HG03039 (cell line): ENCODE measurements at regions not wholly inside any gene's neighbourhood (a gene's known extent, or its start where the extent isn't known, plus 50 kb on each side); places are given as distances from the start of the nearest gene placed in this dataset.

Experiments
- ATAC-seq: cut with Tn5 transposase; IDR thresholded peaks from one replicate; pipeline ENCODE4 v1.9.1; 2021; ENCODE audit warnings: mild to moderate bottlenecking, moderate library complexity; ENCODE audit not compliant: unreplicated experiment

DNA sequence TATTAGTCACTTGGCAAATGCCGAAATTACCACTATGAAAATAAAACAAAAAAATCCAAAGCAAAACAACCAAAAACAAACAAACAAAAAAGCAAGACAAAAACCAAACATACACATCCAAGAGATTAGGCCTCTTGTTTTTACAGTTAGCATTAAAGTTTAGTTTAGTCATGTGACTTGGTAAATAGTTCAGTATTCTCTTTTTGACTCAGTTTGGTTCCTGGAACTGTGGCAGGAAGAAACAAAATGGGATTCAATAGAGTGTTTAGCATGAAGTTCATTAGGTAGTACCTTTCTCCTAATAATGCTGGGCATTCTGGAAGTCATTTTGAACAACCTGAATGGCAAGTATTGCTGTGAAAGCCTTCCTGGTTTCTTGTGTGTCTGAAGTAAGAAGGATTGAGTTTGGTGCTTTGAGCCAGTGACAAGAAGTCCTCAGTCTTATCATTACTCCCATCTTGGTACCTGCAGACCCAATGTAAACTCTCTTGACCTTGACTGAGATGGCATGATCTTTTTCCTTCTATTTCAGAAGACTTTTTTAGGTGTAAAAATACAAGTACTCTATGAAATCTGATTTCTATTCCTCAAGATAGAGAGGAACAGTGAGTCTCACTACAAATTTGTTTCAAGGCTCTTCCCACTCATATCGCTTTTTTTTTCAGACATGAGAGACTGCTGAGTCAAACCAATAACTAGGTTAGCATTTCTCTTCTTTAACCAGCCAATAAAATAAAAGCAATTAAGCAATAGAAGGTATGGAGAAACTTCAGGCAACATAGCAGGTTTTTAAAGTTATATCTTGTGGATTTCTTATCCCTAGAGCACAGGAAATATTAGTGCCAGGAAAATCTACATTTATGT is 223.6 kb upstream of the PREP start:
- no peak for ATAC-seq

DNA sequence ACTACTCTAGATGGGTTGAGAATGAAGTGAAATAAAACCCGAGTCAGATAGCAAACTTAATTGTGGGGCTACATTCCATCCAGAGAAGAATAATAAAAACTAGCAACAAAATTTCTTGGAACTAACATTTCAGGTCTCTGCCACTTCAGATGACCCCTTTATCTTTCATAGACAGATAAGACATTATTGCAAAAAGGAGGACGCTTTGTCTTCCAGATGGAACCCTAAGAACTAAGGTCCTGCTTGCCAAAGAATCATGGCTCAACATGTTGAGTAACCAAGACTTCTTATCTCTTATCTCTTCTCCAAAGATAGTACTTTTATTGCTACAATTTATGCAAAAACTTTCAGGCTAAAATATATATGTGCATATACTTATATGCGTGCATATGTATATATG is 221.1 kb upstream of the PREP start:
- no peak for ATAC-seq

DNA sequence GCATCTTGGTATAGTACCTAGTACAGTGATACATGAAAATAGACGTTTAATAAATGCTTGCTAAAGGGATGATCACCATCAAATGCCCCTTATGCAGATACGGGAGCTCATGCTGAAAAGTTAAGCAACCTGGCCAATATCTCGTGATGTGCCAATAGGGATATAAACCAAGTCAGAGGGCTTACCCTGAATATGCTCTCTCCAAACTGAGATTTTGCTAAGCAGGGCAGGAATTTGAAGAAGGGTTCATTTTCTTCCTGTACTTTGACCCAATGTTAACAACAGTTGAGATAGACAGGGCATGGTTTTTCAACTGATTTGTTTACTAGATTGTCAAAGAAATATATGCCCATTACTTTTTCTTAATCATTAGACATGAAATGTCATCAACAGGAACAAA is 219.3 kb upstream of the PREP start:
- ATAC-seq, result no peak

DNA sequence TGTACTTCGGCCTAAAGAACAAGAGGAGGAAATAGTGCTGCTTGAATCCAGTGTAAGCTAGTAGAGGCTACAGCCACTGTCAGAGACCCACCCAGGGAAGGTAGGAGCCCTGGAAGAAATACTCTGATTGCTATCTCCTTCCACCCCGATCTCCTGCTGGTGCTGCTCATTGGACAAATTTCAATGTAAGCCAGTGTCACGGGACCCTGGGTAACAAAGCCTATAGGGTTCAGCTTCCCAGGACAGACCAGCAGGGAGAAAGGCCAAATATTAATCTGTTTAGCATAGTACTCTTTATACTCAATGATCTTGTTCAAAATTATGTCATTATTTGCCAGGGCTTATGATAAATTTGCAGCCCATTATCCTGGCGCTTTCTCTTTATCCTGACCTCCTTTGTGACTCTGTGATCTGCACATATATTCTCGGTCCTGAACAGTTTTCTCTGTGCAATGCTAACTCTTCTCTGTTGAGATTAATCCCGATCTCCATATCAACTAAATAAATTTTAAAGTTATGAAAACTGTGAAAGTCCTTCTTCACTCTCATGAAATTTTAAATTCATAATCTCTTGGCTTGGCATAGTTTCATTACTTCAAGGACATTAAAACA is 218.8 kb upstream of the PREP start:
- ATAC-seq, result no peak

DNA sequence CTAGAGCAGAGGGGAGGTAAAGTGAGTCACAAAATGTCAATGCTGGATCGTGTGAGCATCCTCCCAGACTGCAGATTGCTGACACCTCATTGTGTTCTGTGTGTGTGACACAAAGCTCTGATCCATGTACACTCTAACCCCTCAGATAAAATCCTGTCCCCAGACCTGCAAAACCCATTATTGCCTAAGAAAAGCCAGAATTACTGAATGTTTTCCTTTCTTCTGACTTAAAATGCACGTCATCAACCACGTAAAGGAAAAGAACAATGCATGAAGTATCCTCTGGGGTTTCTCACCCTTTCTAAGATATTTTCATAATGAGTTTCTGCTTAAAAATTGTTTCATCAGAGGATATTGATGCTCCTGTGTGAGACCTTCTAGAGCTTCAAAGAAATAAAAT is 218.0 kb upstream of the PREP start:
- ATAC-seq, result no peak

DNA sequence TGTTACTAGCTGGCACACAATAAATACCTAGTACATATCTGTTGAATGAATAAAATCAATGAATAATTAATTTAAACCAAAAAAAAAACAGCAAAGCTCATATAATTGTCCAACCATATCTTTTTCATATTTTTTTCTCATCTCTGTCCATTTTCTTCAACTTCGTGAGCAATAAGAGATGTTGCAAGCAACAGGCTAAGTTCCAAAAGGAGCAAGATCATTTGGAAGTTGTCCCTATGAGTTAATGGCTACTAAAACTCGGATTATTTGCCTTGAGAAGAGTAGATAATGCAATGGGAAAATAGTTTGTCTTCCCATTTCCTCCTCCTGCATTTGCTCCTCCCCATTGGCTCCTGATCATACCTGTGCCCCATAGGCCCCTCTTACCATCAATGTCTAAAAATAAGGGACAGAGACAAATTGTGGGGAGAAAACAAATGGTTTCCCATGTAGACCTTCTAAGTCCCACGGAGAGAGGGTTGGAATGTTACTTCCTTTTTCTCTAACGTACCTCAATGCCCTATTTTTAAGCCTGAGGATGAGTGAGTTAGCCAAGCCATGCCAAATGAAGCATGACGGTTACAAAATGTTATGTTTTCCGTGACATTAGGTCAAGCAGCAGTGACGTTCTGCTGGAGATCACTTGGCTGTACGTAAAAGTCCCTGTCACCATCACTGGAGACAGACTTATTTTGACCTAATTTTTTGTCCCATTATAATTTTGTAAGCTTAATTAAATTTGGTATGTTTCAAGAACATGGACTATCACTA is 217.3 kb upstream of the PREP start:
- ATAC-seq, result no peak

DNA sequence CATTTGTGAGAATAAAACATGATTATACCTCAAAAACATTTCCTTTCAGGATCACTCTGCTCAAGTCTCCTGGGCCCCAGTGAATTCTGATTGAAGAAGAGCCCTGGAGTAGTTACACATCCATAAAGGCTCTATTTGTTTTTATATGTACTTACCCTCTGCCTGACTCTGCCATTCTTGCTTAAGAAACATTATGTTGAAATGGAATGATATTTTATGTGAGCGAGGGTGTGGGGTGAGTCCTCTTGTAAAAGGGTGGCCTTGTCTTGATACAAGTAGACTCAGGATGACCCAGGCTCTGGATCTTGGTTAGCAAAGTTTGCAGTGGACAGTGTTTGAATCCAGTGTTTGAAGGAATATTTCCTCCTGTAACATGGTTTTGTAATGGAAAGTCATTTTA is 215.4 kb upstream of the PREP start:
- no peak for ATAC-seq

DNA sequence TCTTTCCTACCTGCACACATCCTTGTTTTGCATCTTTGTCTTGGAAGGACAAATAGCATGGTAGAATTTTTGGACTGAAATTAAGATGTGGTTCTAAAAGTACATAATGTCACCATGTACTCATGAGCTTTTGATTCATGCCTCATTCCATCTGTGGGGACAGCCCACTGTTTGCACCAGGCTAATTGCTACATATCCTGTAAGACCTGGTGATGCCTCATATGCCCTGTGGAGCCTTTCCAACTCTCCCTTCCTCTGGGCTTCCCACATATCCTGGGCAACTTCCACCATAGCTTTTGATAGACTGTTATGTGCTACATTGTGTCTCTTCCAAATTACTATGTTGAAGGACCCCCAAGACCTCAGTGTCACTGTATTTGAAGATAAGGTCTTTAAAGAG is 213.6 kb upstream of the PREP start:
- no peak for ATAC-seq

DNA sequence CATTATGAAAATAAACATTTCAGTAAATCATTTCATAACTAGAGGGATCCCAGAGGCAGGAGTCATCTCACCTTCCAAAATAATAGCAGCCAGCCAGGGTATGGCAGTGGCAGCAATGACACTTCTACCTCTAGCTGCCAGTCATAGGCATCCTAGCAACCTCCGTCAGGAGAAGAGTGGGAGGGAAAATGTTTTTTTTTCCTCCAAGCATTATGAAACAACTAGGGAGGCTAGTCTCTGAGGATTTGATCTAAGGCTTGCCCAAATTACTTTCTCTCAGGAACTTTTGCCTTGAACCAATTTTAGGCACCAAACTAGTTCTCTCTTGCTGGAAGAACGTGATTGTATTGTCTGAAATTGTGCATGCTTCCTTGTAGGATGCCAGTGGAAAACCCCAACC is 208.7 kb upstream of the PREP start:
- ATAC-seq, result no peak

DNA sequence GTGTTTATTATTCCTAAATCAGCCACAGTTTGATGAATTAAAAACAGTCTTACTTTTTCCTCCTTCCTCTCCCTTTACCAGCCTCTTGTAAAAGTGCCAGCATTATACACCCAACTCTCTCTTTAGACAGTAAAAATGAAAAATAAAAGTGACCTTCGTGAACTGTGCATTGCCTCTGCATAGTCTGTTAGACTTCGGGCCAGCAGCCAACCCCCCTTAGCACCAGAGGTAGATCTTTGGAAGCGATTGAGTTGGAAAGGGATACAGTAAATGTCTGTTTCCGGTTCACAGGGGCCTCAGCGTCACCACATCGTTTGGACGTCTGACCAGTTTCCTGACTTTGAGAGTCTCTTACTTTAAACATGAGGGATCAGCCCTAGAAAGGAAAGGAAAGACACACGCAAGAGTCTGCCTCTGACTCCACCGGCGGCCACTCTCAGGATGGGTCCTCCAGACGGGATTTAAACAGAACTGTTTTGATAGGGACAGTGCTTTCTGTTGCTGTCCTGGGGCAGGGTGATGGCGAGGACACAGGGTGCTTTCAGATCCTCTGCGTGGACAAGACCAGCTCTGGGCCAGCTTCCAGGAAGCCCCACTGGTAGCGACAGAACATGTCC is 206.6 kb upstream of the PREP start:
- no peak for ATAC-seq

DNA sequence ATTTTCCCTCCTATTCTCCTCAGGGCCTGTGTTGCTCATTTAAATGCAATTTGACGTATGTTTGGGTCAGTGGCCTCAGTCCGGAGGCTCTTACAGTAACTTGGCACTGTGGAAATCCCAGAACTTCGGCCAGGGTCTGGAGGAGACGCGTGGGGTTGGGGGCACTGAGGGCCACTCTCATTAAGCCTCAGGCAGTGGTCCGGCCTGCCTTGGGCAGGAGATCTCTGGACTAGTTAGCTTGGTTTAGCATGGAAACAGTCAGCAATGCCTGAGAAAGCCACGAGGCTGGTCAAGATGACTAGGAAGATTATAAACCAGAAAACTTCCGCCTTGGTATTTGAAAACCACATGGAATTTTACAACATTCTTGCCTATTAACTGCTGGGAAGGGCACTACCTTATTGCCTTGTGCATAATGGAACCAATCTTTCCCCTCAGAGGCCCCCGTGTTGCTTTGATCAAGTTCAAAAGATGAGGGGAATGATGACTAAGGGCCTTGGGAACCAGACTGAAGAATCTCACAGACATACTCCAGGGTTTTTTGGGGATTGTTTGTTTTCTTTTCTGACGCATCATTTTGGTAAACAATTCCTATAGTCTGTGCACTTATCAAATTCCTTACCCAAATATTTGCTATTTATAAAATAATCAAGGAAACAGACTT is 206.0 kb upstream of the PREP start:
- ATAC-seq, result no peak

DNA sequence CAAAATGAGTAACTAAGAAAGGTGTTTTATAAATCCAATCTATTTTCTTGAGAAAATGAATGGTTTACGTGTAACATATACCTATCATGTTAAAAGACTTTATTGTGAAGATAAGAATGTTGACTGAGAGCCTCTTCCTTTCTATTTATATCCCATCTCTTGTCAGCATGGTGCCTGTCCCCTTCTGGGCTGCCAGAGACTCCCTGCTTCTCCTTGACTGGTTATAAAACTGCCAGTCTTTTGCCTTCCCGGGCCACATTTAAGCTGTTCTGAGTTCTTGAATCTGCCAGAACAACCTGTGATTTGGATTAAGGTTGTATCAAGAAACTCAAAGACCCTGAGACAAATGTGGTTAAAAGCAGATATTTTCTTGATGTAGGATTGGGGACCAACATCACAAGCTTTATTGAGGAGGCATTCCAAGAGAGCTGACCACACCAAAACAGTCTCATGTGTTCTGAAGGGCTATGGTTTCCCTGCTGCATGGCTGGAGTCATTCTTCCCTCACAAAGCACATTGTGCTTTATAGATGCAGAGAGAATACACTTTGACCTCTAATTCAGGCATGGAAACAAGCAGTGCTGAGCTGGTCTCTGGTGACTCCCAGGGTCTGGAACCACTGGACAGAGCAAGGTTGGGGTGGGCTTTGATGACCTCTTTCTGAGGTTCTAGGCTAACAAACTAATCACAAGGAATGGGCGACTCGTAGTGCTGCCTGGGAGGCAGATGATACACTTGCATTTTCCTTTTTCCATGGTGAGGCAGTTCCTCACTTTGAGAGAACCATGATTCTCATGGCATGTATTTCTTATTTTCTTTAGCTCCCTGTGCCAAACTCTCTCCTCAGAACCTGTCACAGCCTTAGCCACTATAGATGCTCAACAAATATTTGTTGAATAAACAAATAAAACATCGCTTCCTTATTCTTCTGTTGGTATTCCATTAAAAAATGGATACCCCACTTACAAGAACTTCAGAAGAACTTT is 205.0 kb upstream of the PREP start:
- ATAC-seq, result no peak

DNA sequence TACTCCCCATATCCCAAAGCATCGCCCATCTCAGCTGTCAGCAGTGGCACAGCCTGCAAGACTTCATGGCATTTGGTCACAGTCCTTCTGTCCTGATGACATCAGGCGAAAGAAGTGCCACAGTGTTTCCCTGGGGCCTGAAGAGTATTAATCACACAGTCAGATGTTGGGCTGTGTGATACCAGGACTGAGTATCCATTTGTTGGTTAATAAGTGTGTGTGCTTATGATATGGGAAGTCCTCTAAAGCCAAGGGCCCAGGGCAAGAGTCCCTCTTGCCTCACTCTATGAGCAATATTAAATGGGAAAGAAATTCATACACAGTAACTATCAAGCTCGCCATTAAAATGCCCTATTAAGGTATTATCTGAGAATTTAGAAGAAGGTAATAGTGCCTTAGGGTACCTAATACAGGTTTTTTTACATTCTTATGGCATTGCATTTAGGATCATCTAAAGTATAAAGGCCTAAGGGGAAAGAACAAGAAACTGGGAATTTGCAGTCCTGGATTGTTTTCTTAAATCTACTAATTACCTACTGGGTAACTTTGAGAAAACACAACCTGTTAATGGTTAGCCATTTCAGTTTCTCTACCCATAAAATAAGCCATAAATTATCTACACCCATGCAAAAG is 204.1 kb upstream of the PREP start:
- ATAC-seq, result no peak

DNA sequence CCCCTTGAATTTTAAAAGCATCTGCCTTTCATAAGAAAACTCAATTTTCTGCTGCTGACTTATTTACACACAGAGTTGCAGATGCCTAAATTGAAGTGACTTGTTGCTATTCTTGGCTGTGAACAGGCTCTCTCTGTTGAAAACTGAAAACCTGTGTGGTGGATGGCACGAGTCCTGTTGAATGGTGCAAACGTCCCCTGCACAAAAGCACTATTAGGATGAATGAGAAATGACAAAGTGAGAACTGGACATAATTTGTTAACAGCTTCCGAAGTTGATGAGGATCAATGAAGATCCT is 201.7 kb upstream of the PREP start:
- ATAC-seq, result no peak

DNA sequence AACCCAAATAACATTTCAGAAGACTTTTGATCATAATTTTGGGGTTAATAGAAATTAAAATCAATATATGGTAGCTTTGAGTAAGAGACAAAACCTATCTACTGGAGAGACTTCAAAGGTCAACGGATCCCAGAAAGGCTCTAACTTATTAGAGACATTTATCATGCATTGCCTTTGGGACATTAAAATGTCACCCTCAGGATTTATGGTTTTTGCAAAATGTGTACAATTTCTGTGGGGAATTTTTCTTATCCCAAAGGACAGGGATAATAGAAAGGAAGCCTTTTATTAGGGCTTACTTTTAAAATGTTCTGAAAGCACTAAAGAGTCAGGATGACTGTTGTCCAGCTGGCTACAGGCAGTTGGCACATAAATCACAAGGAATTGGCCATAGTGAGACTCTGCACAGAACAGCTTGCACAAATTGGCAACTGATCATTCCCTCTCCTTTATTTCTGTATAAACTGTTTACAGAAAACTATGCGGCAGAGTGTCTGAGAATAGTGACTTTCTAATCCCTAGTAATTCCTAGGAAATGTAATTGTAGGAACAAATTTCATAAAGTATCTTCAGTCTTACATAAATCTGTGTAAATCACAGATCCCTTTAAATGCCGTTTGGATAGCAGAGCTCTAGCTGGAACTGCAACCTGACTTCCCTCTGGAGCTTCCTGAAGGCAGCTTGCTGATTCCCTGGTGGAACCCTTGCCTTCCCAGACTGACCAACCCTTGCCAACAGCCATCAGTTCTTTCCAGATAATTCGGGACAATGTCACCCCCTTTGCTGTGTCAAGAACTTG is 201.1 kb upstream of the PREP start:
- ATAC-seq, result no peak

DNA sequence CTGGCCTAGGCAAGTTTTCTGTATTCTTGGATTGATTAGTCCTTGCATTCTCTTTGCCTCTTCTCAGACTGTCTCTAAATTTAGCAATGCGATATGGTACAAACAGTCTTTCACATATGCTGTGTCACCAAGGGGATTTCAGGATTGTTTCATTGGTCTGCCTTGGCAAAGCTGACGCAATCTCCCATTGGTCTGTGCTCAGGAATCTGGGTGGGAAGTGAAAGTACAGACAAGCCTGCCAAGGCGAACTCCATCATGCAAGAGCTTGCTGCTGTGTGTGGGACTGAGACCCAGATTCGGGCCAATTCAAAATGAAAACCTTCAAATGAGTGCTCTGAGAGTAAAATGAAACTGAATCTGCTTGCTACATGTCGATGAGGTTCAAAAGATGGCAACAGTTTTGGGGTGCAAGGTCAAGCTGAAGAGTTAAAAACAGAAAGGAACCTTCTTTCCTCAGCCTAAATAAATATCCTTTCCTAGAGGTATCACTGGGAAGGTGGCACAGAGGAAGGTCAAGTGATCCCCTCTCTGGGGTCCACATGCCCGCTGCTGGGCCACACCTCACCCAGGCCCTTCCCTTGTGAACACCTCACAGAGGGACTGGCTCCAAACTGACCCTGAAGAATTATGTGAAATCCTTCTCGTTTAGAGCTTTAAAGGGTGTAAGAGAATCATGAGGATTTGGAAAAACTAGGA is 198.8 kb upstream of the PREP start:
- ATAC-seq, result peak; percentile 85

DNA sequence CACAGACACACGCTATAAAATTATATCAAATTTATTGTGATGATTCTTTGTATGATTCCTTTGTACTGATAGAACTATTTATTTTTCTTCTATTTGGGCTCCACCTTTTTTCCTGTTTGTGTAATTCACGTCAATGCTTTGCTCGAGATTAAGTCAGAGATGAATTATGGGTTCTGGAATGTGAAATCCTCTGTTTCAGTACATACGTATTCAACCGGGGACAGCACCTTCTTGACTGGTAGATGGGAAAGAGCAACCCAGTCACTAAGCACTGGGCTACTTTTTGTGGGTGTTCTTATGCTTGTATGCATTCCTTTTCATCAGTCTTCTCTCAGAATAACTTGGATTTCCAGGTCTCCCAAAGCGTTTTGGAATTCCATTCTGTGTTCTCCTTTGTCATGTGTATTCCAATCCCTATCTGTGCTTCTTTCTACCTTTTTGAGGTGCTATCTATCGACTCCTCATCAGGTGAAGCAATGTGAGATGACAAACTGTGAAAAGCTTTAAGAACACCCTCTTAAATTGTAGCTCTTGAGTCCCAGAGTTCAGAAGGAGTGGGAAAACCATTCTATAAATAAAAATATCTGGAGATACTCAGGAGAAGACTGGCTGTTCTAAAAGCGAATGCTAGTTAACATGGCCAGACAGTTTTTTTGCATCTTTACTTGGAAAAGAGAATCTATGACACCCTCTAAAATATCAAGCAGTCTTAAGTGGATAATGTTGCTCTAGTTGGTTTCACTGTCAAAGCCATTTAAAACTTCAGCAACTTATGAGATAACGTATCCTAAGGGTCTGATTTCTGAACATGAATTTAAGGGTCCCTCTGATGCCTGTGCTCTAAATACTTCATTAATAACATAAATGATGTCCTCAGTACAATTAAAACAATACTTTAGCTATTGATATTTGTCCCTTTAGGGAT is 197.7 kb upstream of the PREP start:
- ATAC-seq, result no peak
